ENCODE measurements at regions not wholly inside any gene's neighbourhood (a gene's known extent, or its start where the extent isn't known, plus 50 kb on each side); places are given as distances from the start of the nearest gene placed in this dataset.

GRCh38 chr16:13436641-13437412 lies 483.1 kb upstream of the ERCC4 start:
- DNase-seq (ENCODE audit: low spot score), result no peak
- Mint-ChIP-seq H3K4me3 (ENCODE audit: unreplicated experiment) (no peak overlapping the region), H3K27ac (ENCODE audit: unreplicated experiment) (peak overlapping the region; percentile 42), H3K27me3 (ENCODE audit: low read depth) (no peaks in the 10 kb centered on the region), H3K36me3 (ENCODE audit: low read depth) (no peaks in the 10 kb centered on the region), H3K9me3 (ENCODE audit: low read depth) (peaks cover 3% of the 10 kb centered on the region), H3K4me1 (ENCODE audit: low read depth) (peaks cover 6% of the 10 kb centered on the region)
- TF ChIP-seq CTCF (IDR thresholded peaks at IDR 0.05), result no peak

GRCh38 chr16:13437413-13437795 lies 482.6 kb upstream of the ERCC4 start:
- peaks cover 6% of the 10 kb centered on the region for H3K4me1 Mint-ChIP-seq (ENCODE audit: low read depth)
- no peaks in the 10 kb centered on the region for H3K36me3 Mint-ChIP-seq (ENCODE audit: low read depth)
- no peaks in the 10 kb centered on the region for H3K27me3 Mint-ChIP-seq (ENCODE audit: low read depth)
- H3K4me3 Mint-ChIP-seq (ENCODE audit: unreplicated experiment), result no peak overlapping the region
- DNase-seq (ENCODE audit: low spot score), result no peak
- no peak overlapping the region for H3K27ac Mint-ChIP-seq (ENCODE audit: unreplicated experiment)
- peaks cover 3% of the 10 kb centered on the region for H3K9me3 Mint-ChIP-seq (ENCODE audit: low read depth)
- TF ChIP-seq CTCF (IDR thresholded peaks at IDR 0.05), result no peak

GRCh38 chr16:13438064-13438463 lies 481.9 kb upstream of the ERCC4 start:
- no peak for TF ChIP-seq CTCF (IDR thresholded peaks at IDR 0.05)
- Mint-ChIP-seq H3K27ac (ENCODE audit: unreplicated experiment) (no peak overlapping the region), H3K9me3 (ENCODE audit: low read depth) (peaks cover 5% of the 10 kb centered on the region), H3K36me3 (ENCODE audit: low read depth) (no peaks in the 10 kb centered on the region), H3K27me3 (ENCODE audit: low read depth) (no peaks in the 10 kb centered on the region), H3K4me1 (ENCODE audit: low read depth) (peaks cover 6% of the 10 kb centered on the region), H3K4me3 (ENCODE audit: unreplicated experiment) (no peak overlapping the region)
- no peak for DNase-seq (ENCODE audit: low spot score)

GRCh38 chr16:13439766-13440165 lies 480.2 kb upstream of the ERCC4 start:
- Mint-ChIP-seq H3K4me1 (ENCODE audit: low read depth) (peaks cover 6% of the 10 kb centered on the region), H3K27ac (ENCODE audit: unreplicated experiment) (no peak overlapping the region), H3K9me3 (ENCODE audit: low read depth) (peaks cover 6% of the 10 kb centered on the region), H3K36me3 (ENCODE audit: low read depth) (no peaks in the 10 kb centered on the region), H3K27me3 (ENCODE audit: low read depth) (peaks cover 1% of the 10 kb centered on the region), H3K4me3 (ENCODE audit: unreplicated experiment) (no peak overlapping the region)
- DNase-seq (ENCODE audit: low spot score), result no peak
- TF ChIP-seq CTCF (IDR thresholded peaks at IDR 0.05), result no peak

- Mint-ChIP-seq H3K36me3 (ENCODE audit: low read depth) (no peaks in the 10 kb centered on the region), H3K9me3 (ENCODE audit: low read depth) (peaks cover 6% of the 10 kb centered on the region), H3K4me3 (ENCODE audit: unreplicated experiment) (no peak overlapping the region), H3K27me3 (ENCODE audit: low read depth) (peaks cover 3% of the 10 kb centered on the region), H3K27ac (ENCODE audit: unreplicated experiment) (no peak overlapping the region), H3K4me1 (ENCODE audit: low read depth) (peaks cover 4% of the 10 kb centered on the region)
- no peak for DNase-seq (ENCODE audit: low spot score)
- TF ChIP-seq CTCF (IDR thresholded peaks at IDR 0.05), result no peak
Observed at GRCh38 chr16:13441675-13442074, 478.3 kb upstream of the ERCC4 start.
